ENCODE measurements at regions not wholly inside any gene's neighbourhood (a gene's known extent, or its start where the extent isn't known, plus 50 kb on each side); places are given as distances from the start of the nearest gene placed in this dataset.

- TF ChIP-seq NFIC (IDR thresholded peaks at IDR 0.05) (no peak), YY1 (IDR thresholded peaks at IDR 0.05; ENCODE audit: low read depth) (no peak), CREB1 (IDR thresholded peaks at IDR 0.05; ENCODE audit: low read depth) (no peak), FOXM1 (IDR thresholded peaks at IDR 0.05; ENCODE audit: borderline replicate concordance, low read depth) (no peak), CEBPB (IDR thresholded peaks at IDR 0.05) (no peak), RAD21 (IDR thresholded peaks at IDR 0.05; ENCODE audit: low read depth) (no peak), ZBTB7A (IDR thresholded peaks at IDR 0.05; ENCODE audit: low read depth) (no peak), TAF1 (IDR thresholded peaks at IDR 0.05; ENCODE audit: low read depth) (no peak), EP300 (IDR thresholded peaks at IDR 0.05; ENCODE audit: borderline replicate concordance) (no peak), TCF12 (IDR thresholded peaks at IDR 0.05; ENCODE audit: low read depth) (no peak), EGR1 (IDR thresholded peaks at IDR 0.05) (no peak), REST (IDR thresholded peaks at IDR 0.05; ENCODE audit: low read depth) (no peak), TEAD4 (IDR thresholded peaks at IDR 0.05) (no peak), USF1 (IDR thresholded peaks at IDR 0.05) (no peak)
- TF ChIP-seq, protein P1, sequence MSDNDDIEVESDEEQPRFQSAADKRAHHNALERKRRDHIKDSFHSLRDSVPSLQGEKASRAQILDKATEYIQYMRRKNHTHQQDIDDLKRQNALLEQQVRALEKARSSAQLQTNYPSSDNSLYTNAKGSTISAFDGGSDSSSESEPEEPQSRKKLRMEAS (IDR thresholded peaks at IDR 0.05), result no peak
Observed at GRCh38 chr20:12798286-12798685, 210.5 kb upstream of the SPTLC3 start.

DNA sequence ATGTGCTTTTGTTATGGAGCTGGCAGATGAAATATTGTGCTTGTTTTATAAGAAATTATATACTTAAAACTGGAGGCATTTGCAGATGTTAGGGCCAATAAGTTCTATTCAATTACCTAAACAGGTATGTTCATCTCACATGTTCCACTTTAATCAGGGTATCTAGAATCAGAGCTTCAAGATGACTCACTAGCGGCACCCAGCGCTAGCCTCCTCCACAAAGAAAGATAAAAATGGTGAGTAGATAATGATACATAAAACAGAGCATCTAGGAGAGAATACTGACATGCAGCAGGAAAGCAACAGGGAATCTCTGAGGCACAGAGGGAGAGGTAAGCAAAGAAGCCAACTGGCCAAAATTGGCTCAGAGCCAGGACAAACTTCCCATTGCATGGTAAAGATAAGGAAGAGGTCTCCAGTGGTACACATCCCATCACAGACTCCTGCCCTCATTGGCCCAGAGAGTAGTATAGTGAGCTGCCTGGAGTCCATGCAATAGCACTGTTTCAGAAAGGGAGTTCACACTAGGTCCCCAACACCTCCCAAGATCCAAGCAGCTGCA is 200.7 kb upstream of the SPTLC3 start:
- TF ChIP-seq ZBTB7A (IDR thresholded peaks at IDR 0.05; ENCODE audit: low read depth) (no peak), USF1 (IDR thresholded peaks at IDR 0.05) (no peak), NFIC (IDR thresholded peaks at IDR 0.05) (no peak), TAF1 (IDR thresholded peaks at IDR 0.05; ENCODE audit: low read depth) (no peak), TCF12 (IDR thresholded peaks at IDR 0.05; ENCODE audit: low read depth) (no peak), REST (IDR thresholded peaks at IDR 0.05; ENCODE audit: low read depth) (no peak), YY1 (IDR thresholded peaks at IDR 0.05; ENCODE audit: low read depth) (no peak), TEAD4 (IDR thresholded peaks at IDR 0.05) (no peak), CREB1 (IDR thresholded peaks at IDR 0.05; ENCODE audit: low read depth) (no peak), RAD21 (IDR thresholded peaks at IDR 0.05; ENCODE audit: low read depth) (no peak), EGR1 (IDR thresholded peaks at IDR 0.05) (no peak), FOXM1 (IDR thresholded peaks at IDR 0.05; ENCODE audit: borderline replicate concordance, low read depth) (no peak), CEBPB (IDR thresholded peaks at IDR 0.05) (no peak), EP300 (IDR thresholded peaks at IDR 0.05; ENCODE audit: borderline replicate concordance) (no peak)
- TF ChIP-seq, protein P1 (IDR thresholded peaks at IDR 0.05), result no peak

GRCh38 chr20:12815231-12815768 is 193.5 kb upstream of the SPTLC3 start:
- TF ChIP-seq YY1 (IDR thresholded peaks at IDR 0.05; ENCODE audit: low read depth) (no peak), RAD21 (IDR thresholded peaks at IDR 0.05; ENCODE audit: low read depth) (no peak), FOXM1 (IDR thresholded peaks at IDR 0.05; ENCODE audit: borderline replicate concordance, low read depth) (no peak), ZBTB7A (IDR thresholded peaks at IDR 0.05; ENCODE audit: low read depth) (no peak), EP300 (IDR thresholded peaks at IDR 0.05; ENCODE audit: borderline replicate concordance) (no peak), CEBPB (IDR thresholded peaks at IDR 0.05) (no peak), USF1 (IDR thresholded peaks at IDR 0.05) (no peak), NFIC (IDR thresholded peaks at IDR 0.05) (no peak), REST (IDR thresholded peaks at IDR 0.05; ENCODE audit: low read depth) (no peak), TAF1 (IDR thresholded peaks at IDR 0.05; ENCODE audit: low read depth) (no peak), TEAD4 (IDR thresholded peaks at IDR 0.05) (no peak), EGR1 (IDR thresholded peaks at IDR 0.05) (no peak)
- TF ChIP-seq, protein P1 (IDR thresholded peaks at IDR 0.05), result no peak

Measured in Ishikawa (cell line).